PC-3 (cell line): ENCODE measurements at regions not wholly inside any gene's neighbourhood (a gene's known extent, or its start where the extent isn't known, plus 50 kb on each side); places are given as distances from the start of the nearest gene placed in this dataset.

ENCODE experiments used
- EZH2 ChIP-seq: fragments of 300-600 bp; sonication (generic); IDR thresholded peaks from one replicate; pipeline ENCODE4 v1.6.1; 2017; ENCODE audit warnings: antibody characterized with exemption, mild to moderate bottlenecking, low read length; ENCODE audit not compliant: unreplicated experiment
- EZH2phosphoT487 ChIP-seq: fragments of 300-600 bp; sonication (generic); IDR thresholded peaks from 2 replicates; pipeline ENCODE4 v1.6.1; 2018; ENCODE audit warnings: mild to moderate bottlenecking, antibody characterized with exemption, low read length, borderline replicate concordance
- TF ChIP-seq, protein P1 (sequence below): fragments of 300-600 bp; sonication (generic); conservative IDR thresholded peaks from 2 replicates; pipeline ENCODE4 v1.5.1; 2017; ENCODE audit warnings: antibody characterized with exemption, low read depth, mild to moderate bottlenecking, low read length

DNA sequence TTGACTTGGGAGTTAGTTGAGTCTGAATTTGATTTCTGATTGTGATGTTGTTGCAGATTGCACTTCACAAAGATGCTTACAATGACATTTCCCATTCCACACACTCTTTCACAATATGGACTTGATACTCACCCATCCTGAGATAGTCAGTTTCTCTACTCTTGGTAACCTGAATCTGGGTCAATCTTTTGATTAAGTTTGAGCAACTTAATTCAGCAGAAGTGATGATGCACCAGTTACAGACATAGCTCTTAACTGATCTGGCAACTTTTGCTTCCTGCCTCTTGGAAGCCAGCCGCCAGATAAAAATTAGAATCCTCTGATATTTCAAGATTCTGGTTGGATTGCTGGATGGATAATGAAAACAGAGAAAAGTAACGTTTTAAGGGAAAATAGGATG lies 79.7 kb upstream of the OSMR start:
- TF ChIP-seq EZH2 (no peak), EZH2phosphoT487 (no peak)
- TF ChIP-seq, protein P1, sequence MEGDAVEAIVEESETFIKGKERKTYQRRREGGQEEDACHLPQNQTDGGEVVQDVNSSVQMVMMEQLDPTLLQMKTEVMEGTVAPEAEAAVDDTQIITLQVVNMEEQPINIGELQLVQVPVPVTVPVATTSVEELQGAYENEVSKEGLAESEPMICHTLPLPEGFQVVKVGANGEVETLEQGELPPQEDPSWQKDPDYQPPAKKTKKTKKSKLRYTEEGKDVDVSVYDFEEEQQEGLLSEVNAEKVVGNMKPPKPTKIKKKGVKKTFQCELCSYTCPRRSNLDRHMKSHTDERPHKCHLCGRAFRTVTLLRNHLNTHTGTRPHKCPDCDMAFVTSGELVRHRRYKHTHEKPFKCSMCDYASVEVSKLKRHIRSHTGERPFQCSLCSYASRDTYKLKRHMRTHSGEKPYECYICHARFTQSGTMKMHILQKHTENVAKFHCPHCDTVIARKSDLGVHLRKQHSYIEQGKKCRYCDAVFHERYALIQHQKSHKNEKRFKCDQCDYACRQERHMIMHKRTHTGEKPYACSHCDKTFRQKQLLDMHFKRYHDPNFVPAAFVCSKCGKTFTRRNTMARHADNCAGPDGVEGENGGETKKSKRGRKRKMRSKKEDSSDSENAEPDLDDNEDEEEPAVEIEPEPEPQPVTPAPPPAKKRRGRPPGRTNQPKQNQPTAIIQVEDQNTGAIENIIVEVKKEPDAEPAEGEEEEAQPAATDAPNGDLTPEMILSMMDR: no peak
